HG03469 (cell line): ENCODE measurements at regions not wholly inside any gene's neighbourhood (a gene's known extent, or its start where the extent isn't known, plus 50 kb on each side); places are given as distances from the start of the nearest gene placed in this dataset.
"Not testable (repeated sequence)": the region's sequence is repeated elsewhere in the genome, so short reads cannot be mapped to it uniquely, and the experiment has no call there.

ENCODE experiments used
- ATAC-seq: cut with Tn5 transposase; IDR thresholded peaks from one replicate; pipeline ENCODE4 v1.9.1; 2021; ENCODE audit warnings: mild to moderate bottlenecking, moderate library complexity, moderate number of reproducible peaks; ENCODE audit not compliant: unreplicated experiment

DNA sequence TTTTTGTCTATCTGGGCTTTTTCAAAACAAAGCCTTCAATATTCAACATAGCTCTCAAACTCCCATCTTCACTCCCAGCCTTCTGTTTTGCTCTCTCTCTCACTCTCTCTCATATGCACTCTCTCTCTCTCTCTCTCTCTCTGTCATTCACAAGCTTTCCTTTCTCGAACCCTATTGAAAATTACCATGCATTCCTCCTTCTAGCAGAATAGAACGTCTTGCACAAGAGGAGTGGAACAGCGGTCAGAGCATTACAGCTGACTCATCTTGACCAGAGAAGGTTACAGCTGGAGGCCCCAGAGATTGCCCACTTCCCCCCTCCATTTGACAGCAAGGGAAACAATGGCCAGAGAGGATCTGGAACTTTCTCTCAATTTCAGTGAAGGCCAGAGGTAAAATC is 51.0 kb upstream of the LIFR start:
- ATAC-seq: no peak

DNA sequence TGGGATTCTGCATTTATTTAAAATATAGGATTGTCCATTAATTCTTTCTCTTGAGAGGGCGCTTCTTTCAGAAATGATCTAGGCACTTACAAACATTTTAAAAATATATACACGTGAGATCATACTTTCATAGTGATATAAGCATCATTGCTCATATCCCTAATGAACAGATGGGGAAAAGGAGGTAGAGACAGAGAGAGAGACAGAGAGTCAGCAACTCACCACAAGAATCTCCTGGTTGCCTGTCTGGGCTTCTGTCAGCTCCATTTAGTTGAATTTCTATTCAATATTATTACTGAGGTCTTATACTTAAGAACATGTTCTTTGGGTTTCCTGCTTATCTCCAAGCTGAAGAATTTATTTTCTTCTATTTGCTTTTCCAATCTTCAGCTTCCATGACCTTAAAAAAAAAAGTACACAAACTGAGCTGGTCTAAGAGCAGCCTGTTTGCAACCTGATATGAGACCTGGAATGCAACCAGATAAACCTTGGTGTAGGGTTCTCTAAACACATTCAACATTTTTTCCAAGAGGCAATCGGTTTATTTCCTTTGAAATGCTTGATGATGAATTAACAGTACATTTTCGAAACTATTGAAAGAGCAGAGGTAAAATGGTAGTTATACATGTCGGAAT is 51.6 kb upstream of the LIFR start:
- ATAC-seq: no peak

DNA sequence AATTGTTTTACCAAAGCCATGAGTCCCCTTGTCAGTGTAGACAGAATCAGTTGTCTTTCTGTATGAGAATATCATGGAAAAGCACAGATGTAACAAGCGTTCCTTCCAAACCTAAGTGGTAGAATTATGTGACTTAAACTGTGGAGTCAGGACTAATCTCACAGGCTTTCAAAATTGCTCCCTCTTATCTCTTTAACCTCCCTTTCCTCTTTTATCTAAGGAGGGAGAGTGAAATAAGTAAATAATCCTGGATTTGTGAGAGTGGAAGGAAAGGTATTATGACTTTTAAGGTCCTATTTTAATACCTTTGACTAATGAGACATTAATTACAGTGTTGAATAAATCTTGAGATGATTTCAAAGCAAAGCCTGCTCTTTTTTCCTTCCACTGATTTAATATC is 52.4 kb upstream of the LIFR start:
- ATAC-seq: no peak

DNA sequence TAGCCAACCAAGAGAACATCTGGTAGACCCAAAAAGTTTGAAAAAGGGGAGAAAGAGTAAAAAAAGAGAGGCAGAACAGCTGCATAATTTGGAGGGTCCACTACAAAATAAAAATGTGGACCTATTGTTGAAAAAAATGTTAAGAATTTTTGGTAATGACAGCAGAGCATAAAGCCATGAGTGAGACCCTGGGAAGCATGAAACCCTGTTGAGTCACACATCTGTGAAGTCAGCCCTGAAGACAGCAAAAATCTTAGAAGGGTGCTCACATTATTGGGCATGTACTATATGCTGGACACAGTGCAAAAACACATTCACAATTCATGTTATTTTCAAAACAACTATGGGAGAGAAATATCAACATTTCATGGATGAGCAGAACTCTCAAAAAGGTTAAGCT is 56.4 kb upstream of the LIFR start:
- no peak for ATAC-seq

- ATAC-seq: no peak
Observed at GRCh38 chr5:38613490-38613889, 57.0 kb upstream of the LIFR start.

GRCh38 chr5:38613992-38614836 is 57.8 kb upstream of the LIFR start:
- ATAC-seq: no peak

GRCh38 chr5:38615042-38615441 is 58.6 kb upstream of the LIFR start:
- ATAC-seq: no peak

DNA sequence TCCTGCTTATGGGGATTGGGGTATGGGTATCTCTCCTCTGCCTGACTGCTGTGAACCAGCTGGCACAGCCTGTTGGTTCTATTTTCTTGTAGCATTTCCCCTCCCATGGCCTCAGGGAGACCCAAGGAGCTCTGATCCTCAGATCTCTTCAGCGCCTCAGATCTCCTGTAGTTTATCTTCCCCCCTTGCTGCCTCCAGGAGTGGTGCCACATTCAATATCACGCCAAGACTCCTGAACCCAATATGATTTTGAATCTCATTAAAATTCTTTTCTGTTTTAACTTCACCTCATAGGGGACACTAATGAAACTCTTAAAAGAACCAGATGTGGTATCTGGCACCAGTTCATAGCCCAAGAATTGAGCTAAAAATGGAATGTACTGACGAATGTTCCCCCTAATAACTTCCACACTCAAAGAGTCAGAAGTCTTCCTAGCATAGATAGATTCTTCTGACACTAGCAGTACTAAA is 59.6 kb upstream of the LIFR start:
- ATAC-seq: no peak

DNA sequence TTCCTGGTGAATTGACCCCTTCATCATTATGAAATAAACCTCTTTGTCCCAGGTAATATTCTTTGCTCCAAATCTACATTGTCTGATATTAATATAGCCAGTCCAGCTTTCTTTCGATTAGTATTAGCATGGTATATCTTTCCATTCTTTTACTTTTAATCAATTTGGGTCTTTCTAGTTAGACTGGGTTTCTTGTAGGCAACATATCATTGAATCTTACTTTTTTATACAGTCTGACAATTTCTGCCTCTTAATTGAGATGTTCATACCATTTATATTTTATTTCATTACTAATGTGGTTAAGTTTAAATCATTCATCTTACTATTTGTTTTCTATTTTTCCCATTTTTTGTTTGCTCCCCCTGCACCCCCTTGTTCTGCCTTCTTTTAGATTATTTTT is 61.7 kb upstream of the LIFR start:
- no peak for ATAC-seq

- no peak for ATAC-seq
Observed at GRCh38 chr5:38621331-38621730, 64.9 kb upstream of the LIFR start.

DNA sequence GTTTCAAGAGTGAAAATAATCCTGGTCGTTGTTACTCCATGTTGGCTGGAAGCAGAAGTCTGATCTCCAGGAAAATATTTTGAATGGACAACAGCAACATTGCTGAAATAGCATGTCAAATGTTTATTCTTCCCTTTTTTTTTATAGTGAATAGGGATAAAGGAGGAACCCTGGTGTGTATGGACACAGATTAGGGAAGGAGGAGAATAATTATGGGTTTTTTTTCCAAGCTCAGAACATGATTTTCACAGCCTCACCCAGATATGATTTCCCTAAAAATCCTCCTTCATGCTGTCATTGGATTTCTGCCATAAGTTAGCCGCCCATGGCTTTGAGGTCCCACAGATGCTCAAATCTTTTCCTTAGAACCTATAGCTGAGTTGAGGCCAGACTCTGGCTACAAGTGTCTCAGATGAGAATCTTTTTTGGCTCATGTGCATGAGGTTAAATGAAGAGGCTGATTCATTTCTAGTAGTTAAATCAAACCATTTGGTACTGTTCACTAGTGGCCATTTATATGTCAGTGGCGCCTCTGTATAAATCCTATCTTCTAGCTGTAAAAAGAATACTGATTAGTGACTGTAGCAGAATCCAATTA is 65.5 kb upstream of the LIFR start:
- ATAC-seq: no peak

GRCh38 chr5:38622723-38623129 is 66.3 kb upstream of the LIFR start:
- no peak for ATAC-seq

DNA sequence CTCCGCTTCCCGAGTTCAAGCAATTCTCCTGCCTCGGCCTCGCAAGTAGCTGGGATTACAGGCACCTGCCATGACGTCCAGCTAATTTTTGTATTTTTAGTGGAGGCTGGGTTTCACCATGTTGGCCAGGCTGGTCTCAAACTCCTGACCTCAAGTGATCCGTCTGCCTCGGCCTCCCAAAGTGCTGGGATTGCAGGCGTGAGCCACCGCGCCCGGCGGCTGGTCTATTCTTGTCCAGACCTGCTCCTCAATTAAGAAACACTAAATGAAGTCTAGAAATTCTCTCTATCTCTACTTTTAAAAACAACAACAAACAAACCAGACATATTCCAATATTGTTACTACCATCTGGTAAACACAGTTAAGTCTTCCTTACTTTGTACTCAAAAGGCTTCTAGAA is 68.1 kb upstream of the LIFR start:
- not testable (repeated sequence) for ATAC-seq

DNA sequence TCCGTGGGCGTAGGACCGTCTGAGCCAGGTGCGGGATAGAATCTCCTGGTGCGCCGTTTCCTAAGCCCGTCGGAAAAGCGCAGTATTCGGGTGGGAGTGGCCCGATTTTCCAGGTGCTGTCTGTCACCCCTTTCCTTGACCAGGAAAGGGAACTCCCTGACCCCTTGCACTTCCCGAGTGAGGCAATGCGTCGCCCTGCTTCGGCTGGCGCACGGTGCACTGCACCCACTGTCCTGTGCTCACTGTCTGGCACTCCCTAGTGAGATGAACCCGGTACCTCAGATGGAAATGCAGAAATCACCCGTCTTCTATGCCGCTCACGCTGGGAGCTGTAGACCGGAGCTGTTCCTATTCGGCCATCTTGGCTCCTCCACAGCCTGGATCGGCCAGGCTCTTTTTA is 74.9 kb upstream of the LIFR start:
- ATAC-seq: not testable (repeated sequence)

DNA sequence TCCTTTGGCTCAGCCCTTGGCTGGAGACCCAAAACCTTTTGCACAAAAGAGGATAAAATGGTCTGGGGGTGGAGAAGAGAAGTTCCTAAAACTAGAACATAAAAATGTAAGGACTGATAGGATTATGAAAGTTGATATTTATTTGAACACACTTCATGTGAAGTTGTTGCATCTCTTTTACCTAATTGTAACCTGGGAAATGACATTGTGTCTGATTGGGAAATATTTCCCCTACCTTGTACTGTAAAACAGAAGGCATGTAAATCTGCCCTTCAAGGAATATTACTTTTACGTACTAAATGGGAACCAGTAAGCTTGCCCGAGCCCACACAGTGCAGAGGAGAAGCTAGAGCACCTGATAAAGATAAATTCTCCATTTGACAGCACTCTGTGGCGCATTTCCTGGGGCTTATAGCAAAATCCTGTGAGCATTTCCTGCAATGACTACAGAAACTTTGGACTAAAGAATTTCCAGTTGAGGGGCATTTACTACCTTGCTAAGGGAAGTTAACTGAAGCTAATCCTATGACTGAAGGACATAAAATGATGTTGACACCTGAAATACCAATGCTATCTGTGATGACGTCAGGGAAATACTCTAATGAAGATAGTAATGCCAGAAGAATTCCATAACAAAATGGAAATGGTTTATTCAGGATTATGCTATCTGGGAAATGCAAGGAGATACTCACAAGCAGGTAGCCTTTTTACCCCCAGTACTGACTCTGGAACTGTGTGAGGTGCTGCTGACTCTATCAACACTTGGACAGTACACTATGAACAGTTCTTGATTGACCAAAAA is 78.3 kb upstream of the LIFR start:
- no peak for ATAC-seq

DNA sequence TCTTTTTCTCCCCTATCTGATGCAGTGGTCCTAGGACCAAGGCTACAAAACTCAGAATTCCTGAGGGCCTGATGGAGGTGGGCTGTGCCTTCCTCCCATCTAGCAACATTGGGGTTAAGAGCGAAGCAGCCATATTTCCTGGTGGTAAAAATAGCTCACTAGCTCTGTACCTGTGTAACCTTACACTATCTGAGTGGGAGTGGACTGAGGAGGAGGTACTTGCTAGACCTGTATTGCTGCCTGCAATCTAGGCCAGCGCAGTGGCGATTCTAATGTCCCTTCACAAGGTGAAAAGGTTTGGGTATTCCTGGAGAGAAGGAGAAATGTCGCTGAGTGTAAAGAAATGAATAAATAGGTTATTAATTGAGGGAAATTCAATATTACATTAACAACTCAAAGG is 80.2 kb upstream of the LIFR start:
- ATAC-seq: no peak

DNA sequence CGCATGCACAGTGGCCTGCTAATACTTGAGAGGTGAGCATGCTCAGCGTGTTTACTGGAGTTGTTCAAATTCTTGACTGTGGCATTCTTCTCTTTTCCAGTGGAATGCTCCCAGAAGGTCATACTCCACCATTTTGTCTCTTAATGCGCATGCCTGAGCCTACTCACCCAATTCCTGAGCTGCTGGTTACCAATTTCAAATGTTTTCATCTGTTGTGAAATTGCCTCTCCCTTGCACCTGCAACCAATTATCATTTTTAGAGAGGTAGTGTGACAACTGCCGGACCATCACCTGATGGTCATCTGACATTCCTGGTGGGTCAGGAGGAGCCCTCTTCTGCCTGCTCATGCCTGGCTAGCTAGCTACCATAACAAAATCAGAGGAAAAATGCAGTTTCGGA is 82.2 kb upstream of the LIFR start:
- no peak for ATAC-seq

GRCh38 chr5:38639377-38640358 is 83.2 kb upstream of the LIFR start:
- ATAC-seq: no peak

- ATAC-seq: no peak
Observed at GRCh38 chr5:38641003-38641402, 84.6 kb upstream of the LIFR start.
